Activated CD4-positive, alpha-beta memory T cell treated with anti-CD3 and anti-CD28 coated beads for 36 hours (primary cell): ENCODE measurements at regions not wholly inside any gene's neighbourhood (a gene's known extent, or its start where the extent isn't known, plus 50 kb on each side); places are given as distances from the start of the nearest gene placed in this dataset.

Source experiments
- CTCF ChIA-PET: fragments of 350-600 bp; sonication (Branson Sonifier 250); formaldehyde crosslinking; loops from one replicate; lab custom pipeline; 2021; ENCODE audit warnings: antibody characterized with exemption, inconsistent platforms; lab: Charles Lee
- POLR2A ChIA-PET: fragments of 350-600 bp; sonication (Branson Sonifier 250); formaldehyde crosslinking; loops from one replicate; lab custom pipeline; 2021; ENCODE audit warnings: antibody characterized with exemption; lab: Charles Lee
- DNase-seq: peaks from one replicate; pipeline ENCODE4 v3.0.0-alpha.2; 2020
- H3K27ac Mint-ChIP-seq: one replicate; pipeline ENCODE4 v1.8.0; 2021; ENCODE audit warnings: mixed read lengths
- H3K27me3 Mint-ChIP-seq: one replicate; pipeline ENCODE4 v1.8.0; 2021; ENCODE audit warnings: mixed read lengths
- H3K36me3 Mint-ChIP-seq: one replicate; pipeline ENCODE4 v1.8.0; 2021; ENCODE audit warnings: mixed read lengths
- H3K4me1 Mint-ChIP-seq: one replicate; pipeline ENCODE4 v1.8.0; 2021; ENCODE audit warnings: low read depth, mixed read lengths
- H3K4me3 Mint-ChIP-seq: one replicate; pipeline ENCODE4 v1.8.0; 2021; ENCODE audit warnings: mild to moderate bottlenecking, mixed read lengths
- H3K9me3 Mint-ChIP-seq: one replicate; pipeline ENCODE4 v1.8.0; 2021; ENCODE audit warnings: mixed read lengths
- intact Hi-C: fragments of 100-400 bp; cut with micrococcal nuclease; formaldehyde crosslinking; loops from one replicate; pipeline ENCODE4 v1.15.1; 2023

DNA sequence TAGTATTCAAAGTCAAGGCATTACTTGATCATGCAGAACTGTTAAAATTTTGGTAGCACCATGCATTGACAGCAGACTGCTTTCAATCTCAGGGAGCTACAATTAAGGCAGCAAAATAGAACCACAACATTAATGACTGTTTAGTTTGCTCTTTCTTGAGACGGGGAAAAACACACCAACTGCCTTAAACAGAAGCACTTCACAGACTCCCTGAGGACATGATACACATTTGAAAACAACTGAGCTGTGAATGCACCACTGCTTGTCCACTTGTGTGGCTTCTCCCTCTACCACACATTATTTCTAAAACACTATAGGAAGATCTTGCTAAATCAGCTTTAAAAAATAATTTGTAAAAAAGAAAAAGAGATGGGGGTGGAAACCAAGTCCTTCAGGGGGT lies 79.6 kb upstream of the MAST4 start:
- intact Hi-C loops = no loop called here
- H3K27me3 Mint-ChIP-seq = no peaks in the 10 kb centered on the region
- peaks cover 10% of the 10 kb centered on the region for H3K9me3 Mint-ChIP-seq
- POLR2A ChIA-PET = no interaction called here
- no peak overlapping the region for H3K27ac Mint-ChIP-seq
- no peaks in the 10 kb centered on the region for H3K4me1 Mint-ChIP-seq
- H3K36me3 Mint-ChIP-seq = no peaks in the 10 kb centered on the region
- no peak for DNase-seq
- no peak overlapping the region for H3K4me3 Mint-ChIP-seq
- CTCF ChIA-PET = no interaction called here

DNA sequence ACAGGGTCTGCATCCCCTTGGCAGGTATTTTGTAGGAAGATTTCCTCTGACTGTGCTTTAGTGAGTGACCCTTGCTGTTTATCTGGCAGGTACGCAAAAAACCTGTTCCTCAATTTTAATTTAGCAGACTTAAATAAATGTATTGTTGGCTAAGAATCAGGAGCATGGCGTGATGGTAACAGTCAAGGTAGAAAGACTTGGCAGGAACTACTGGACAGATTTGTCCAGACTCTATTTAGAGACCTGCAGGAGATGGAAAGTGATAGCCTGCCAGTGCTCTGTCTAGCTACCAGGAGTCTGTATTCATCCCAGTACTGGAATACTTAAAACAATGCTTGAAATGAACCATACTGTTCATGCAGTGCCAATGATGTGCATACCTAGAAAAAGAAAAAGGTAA lies 78.8 kb upstream of the MAST4 start:
- H3K27ac Mint-ChIP-seq = no peak overlapping the region
- H3K4me3 Mint-ChIP-seq = no peak overlapping the region
- H3K9me3 Mint-ChIP-seq = peaks cover 13% of the 10 kb centered on the region
- no peaks in the 10 kb centered on the region for H3K4me1 Mint-ChIP-seq
- ChIA-PET CTCF (no interaction called here), POLR2A (no interaction called here)
- no peak for DNase-seq
- H3K27me3 Mint-ChIP-seq = no peaks in the 10 kb centered on the region
- intact Hi-C loops = no loop called here
- no peaks in the 10 kb centered on the region for H3K36me3 Mint-ChIP-seq

- CTCF ChIA-PET = no interaction called here
- H3K27me3 Mint-ChIP-seq = no peaks in the 10 kb centered on the region
- no peak overlapping the region for H3K27ac Mint-ChIP-seq
- no peaks in the 10 kb centered on the region for H3K4me1 Mint-ChIP-seq
- POLR2A ChIA-PET = no interaction called here
- no peaks in the 10 kb centered on the region for H3K36me3 Mint-ChIP-seq
- no peak overlapping the region for H3K4me3 Mint-ChIP-seq
- H3K9me3 Mint-ChIP-seq = peaks cover 13% of the 10 kb centered on the region
- no peak for DNase-seq
- intact Hi-C loops = no loop called here
Measured at GRCh38 chr5:66518052-66518451, 78.1 kb upstream of the MAST4 start.

- Mint-ChIP-seq H3K36me3 (no peaks in the 10 kb centered on the region), H3K4me3 (no peak overlapping the region), H3K9me3 (peaks cover 13% of the 10 kb centered on the region), H3K27me3 (no peaks in the 10 kb centered on the region), H3K27ac (no peak overlapping the region), H3K4me1 (no peaks in the 10 kb centered on the region)
- DNase-seq = no peak
- CTCF ChIA-PET = no interaction called here
- intact Hi-C loops = no loop called here
- POLR2A ChIA-PET = no interaction called here
Measured at GRCh38 chr5:66518753-66519152, 77.4 kb upstream of the MAST4 start.

- no peak for DNase-seq
- no peaks in the 10 kb centered on the region for H3K27me3 Mint-ChIP-seq
- H3K4me3 Mint-ChIP-seq = no peak overlapping the region
- ChIA-PET CTCF (no interaction called here), POLR2A (no interaction called here)
- H3K4me1 Mint-ChIP-seq = no peaks in the 10 kb centered on the region
- peaks cover 13% of the 10 kb centered on the region for H3K9me3 Mint-ChIP-seq
- no peaks in the 10 kb centered on the region for H3K36me3 Mint-ChIP-seq
- intact Hi-C loops = no loop called here
- H3K27ac Mint-ChIP-seq = no peak overlapping the region
Measured at GRCh38 chr5:66519626-66520025, 76.6 kb upstream of the MAST4 start.

GRCh38 chr5:66520854-66521253 lies 75.3 kb upstream of the MAST4 start:
- H3K9me3 Mint-ChIP-seq = peaks cover 13% of the 10 kb centered on the region
- no peaks in the 10 kb centered on the region for H3K36me3 Mint-ChIP-seq
- no peak for DNase-seq
- POLR2A ChIA-PET = no interaction called here
- H3K27me3 Mint-ChIP-seq = peaks cover 3% of the 10 kb centered on the region
- no peak overlapping the region for H3K4me3 Mint-ChIP-seq
- intact Hi-C loops = no loop called here
- CTCF ChIA-PET = no interaction called here
- H3K4me1 Mint-ChIP-seq = no peaks in the 10 kb centered on the region
- H3K27ac Mint-ChIP-seq = no peak overlapping the region

- Mint-ChIP-seq H3K27me3 (peaks cover 10% of the 10 kb centered on the region), H3K4me1 (no peaks in the 10 kb centered on the region), H3K9me3 (no peaks in the 10 kb centered on the region), H3K36me3 (no peaks in the 10 kb centered on the region), H3K4me3 (no peak overlapping the region), H3K27ac (no peak overlapping the region)
- no peak for DNase-seq
- intact Hi-C loops = no loop called here
- POLR2A ChIA-PET = no interaction called here
- CTCF ChIA-PET = interaction anchor here (1.2 kb wide), 1 partner anchor 229 kb away, joined by 3 read pairs; no protein-coding TSS in a partner anchor
Measured at GRCh38 chr5:66527478-66528035, 68.6 kb upstream of the MAST4 start.

DNA sequence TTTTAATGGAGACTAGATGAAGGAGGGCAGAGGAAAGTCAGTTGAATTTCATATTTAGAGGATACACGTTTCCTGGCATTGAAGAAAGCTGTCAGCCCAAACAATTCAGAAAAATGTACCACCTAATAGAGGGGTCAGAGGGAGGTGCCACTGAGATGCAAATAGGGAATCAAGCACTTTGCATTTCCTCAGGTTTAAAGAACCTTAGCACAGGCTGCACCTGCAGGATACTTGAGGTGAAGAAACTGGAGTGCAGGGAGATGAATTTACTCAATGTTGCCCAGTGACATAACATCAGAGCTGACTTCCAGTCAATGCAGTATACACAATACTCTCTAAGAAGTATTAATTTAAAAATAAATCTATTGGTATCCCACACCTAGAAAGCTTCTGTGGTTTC lies 67.0 kb upstream of the MAST4 start:
- ChIA-PET POLR2A (interaction anchor here (0.5 to 1.6 kb wide), 2 partner anchors 11 to 38 kb away, joined by 3 read pairs; no protein-coding TSS in a partner anchor), CTCF (no interaction called here)
- H3K27me3 Mint-ChIP-seq = peaks cover 10% of the 10 kb centered on the region
- no peak for DNase-seq
- H3K4me1 Mint-ChIP-seq = no peaks in the 10 kb centered on the region
- no peak overlapping the region for H3K4me3 Mint-ChIP-seq
- no peaks in the 10 kb centered on the region for H3K9me3 Mint-ChIP-seq
- H3K36me3 Mint-ChIP-seq = no peaks in the 10 kb centered on the region
- intact Hi-C loops = no loop called here
- H3K27ac Mint-ChIP-seq = no peak overlapping the region

- Mint-ChIP-seq H3K27me3 (peaks cover 10% of the 10 kb centered on the region), H3K9me3 (no peaks in the 10 kb centered on the region), H3K4me3 (no peak overlapping the region), H3K4me1 (no peaks in the 10 kb centered on the region), H3K27ac (no peak overlapping the region), H3K36me3 (no peaks in the 10 kb centered on the region)
- intact Hi-C loops = no loop called here
- ChIA-PET POLR2A (interaction anchor here (0.5 to 1.6 kb wide), 2 partner anchors 11 to 38 kb away, joined by 3 read pairs; no protein-coding TSS in a partner anchor), CTCF (no interaction called here)
- no peak for DNase-seq
Measured at GRCh38 chr5:66529704-66530103, 66.5 kb upstream of the MAST4 start.

DNA sequence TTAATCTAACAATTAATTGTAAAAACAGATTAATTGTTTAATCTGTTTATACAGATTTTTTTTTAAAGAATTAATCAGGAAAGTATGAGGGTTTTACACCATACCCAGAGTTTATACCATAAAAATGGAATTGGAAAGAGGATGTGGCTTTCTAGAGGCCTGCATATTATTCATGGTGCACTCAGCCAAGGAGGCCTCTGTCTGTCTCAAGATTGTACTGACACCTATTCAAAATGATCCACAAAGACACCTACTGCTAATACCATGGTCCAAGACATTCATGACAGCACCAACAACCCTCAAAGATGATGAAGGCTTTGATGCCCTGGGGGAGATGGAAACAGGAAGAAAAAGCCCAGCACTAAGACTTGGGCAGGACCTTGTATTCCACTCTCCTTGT lies 58.1 kb upstream of the MAST4 start:
- intact Hi-C loops = no loop called here
- H3K9me3 Mint-ChIP-seq = no peaks in the 10 kb centered on the region
- no peak overlapping the region for H3K4me3 Mint-ChIP-seq
- no peaks in the 10 kb centered on the region for H3K36me3 Mint-ChIP-seq
- H3K27ac Mint-ChIP-seq = no peak overlapping the region
- ChIA-PET CTCF (no interaction called here), POLR2A (no interaction called here)
- DNase-seq = no peak
- peaks cover 12% of the 10 kb centered on the region for H3K27me3 Mint-ChIP-seq
- peaks cover 13% of the 10 kb centered on the region for H3K4me1 Mint-ChIP-seq

DNA sequence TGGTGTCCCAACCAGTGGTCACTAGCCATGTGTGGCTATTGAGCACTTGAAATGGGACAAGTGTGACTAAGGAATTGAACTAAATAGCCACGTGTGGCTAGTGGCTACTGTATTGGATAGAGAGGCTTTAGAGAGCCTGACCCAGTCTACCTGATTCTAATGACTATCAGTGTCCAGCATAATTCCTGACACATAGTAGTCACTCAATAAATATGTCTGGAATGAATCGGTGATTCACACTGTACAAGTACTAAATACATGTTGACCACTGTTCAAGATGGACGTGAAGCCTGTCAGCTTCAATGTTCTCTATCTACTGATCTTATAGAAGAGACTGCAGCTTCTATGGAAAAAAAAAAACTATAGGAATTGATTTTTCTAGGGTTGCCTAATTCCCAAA lies 57.7 kb upstream of the MAST4 start:
- Mint-ChIP-seq H3K27me3 (peaks cover 12% of the 10 kb centered on the region), H3K27ac (no peak overlapping the region), H3K4me1 (peaks cover 13% of the 10 kb centered on the region), H3K4me3 (no peak overlapping the region), H3K9me3 (no peaks in the 10 kb centered on the region), H3K36me3 (no peaks in the 10 kb centered on the region)
- no peak for DNase-seq
- ChIA-PET CTCF (no interaction called here), POLR2A (no interaction called here)
- intact Hi-C loops = no loop called here

GRCh38 chr5:66540078-66540477 lies 56.1 kb upstream of the MAST4 start:
- CTCF ChIA-PET = no interaction called here

DNA sequence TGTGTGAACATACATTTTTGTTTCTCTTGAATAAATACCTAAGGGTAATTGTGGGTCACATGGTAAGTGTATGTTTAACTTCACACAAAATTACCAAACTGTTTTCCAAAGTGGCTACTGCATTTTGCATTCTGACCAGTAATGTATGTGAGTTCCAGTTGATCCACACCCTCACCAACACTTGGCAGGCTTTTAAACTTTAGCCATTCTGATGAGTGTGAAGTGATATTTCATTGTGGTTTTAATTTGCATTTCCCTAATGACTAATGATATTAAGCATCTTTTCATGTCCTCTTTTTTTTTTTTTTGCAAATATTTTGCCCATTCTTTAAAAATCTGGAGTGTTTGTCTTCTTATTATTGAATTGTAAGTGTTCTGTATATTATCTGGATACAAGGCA lies 53.5 kb upstream of the MAST4 start:
- Mint-ChIP-seq H3K27ac (no peak overlapping the region), H3K4me3 (no peak overlapping the region), H3K9me3 (peaks cover 9% of the 10 kb centered on the region), H3K27me3 (no peaks in the 10 kb centered on the region), H3K36me3 (no peaks in the 10 kb centered on the region), H3K4me1 (peaks cover 13% of the 10 kb centered on the region)
- intact Hi-C loops = no loop called here
- CTCF ChIA-PET = no interaction called here
- DNase-seq = no peak
- POLR2A ChIA-PET = no interaction called here

More at GRCh38 chr5:66540078-66540477, 56.1 kb upstream of the MAST4 start:
- no peaks in the 10 kb centered on the region for H3K9me3 Mint-ChIP-seq
- intact Hi-C loops = loop anchor here (1.0 kb wide), 1 partner anchor 14 kb away; no protein-coding TSS in a partner anchor
- H3K4me1 Mint-ChIP-seq = peaks cover 13% of the 10 kb centered on the region
- no peak overlapping the region for H3K4me3 Mint-ChIP-seq
- H3K27me3 Mint-ChIP-seq = peaks cover 11% of the 10 kb centered on the region
- H3K27ac Mint-ChIP-seq = no peak overlapping the region
- H3K36me3 Mint-ChIP-seq = no peaks in the 10 kb centered on the region
- DNase-seq = no peak
- POLR2A ChIA-PET = interaction anchor here (0.6 to 1.8 kb wide), 3 partner anchors 11 to 100 kb away, joined by 3 to 5 read pairs (median 3); no protein-coding TSS in a partner anchor
